Activated CD8-positive, alpha-beta memory T cell treated with anti-CD3 and anti-CD28 coated beads for 48 hours (primary cell): ENCODE measurements at regions not wholly inside any gene's neighbourhood (a gene's known extent, or its start where the extent isn't known, plus 50 kb on each side); places are given as distances from the start of the nearest gene placed in this dataset.

Experiments used
- DNase-seq, 3 experiments: peaks; one replicate each; pipeline ENCODE4 v3.0.0-alpha.2; 2020; ENCODE audit warnings: low read depth in 2 of 3, low spot score in 2 of 3

- DNase-seq: no peak
Observed at GRCh38 chr11:69429716-69430491, 51.6 kb upstream of the LINC01488 start.

- no peak for DNase-seq
Observed at GRCh38 chr11:69430566-69430965, 50.9 kb upstream of the LINC01488 start.

- DNase-seq: no peak
Observed at GRCh38 chr11:69431136-69431535, 50.3 kb upstream of the LINC01488 start.
